Fibroblast of skin of abdomen (primary cell): ENCODE measurements at regions not wholly inside any gene's neighbourhood (a gene's known extent, or its start where the extent isn't known, plus 50 kb on each side); places are given as distances from the start of the nearest gene placed in this dataset.
A peak's percentile ranks its signal among the peaks of the same experiment; 100 is the strongest.

Source experiments
- DNase-seq: peaks from one replicate; pipeline ENCODE4 v3.0.0-alpha.2; 2013

- no peak for DNase-seq
Measured at GRCh38 chr7:121810831-121811672, 61.9 kb upstream of the PTPRZ1 start.

DNA sequence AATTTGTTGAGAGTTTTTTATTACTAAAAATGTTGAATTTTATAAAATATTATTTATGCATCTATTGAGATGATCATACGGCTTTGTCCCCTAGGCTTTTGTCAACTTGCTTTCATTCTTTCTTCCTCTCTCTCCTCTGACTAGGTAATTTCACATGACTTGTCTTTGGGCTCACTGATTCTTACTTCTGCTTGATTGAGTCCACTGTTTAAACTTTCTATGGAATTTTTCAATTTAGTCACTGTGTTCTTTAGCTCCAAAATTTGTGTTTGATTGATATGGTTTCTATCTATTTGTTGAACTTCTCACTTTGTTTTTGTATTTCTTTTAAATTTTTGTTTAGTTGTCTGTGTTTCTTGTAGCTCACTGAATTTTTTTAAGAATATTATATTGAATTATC lies 65.9 kb upstream of the PTPRZ1 start:
- no peak for DNase-seq

DNA sequence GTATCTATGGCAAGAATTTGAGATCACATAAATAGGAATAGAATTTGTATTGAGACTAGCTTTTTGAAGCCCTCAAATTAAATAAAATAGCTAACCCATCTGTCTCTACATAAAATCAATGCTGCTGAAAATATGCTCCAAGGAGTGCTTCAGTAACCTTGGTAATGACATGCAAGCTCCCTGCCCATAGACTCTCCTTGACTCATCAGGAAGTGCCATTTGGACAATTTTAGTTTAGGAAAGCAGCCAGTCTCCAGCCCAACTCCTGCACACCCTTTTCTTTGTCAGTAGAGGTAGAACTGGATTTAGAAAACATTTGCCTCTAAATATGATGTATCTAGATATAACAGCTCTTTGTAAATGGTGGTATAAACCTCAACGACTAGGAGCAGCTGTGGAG lies 69.9 kb upstream of the PTPRZ1 start:
- DNase-seq = no peak

- no peak for DNase-seq
Measured at GRCh38 chr7:121800916-121801675, 71.9 kb upstream of the PTPRZ1 start.

GRCh38 chr7:121798896-121799295 lies 74.1 kb upstream of the PTPRZ1 start:
- no peak for DNase-seq

DNA sequence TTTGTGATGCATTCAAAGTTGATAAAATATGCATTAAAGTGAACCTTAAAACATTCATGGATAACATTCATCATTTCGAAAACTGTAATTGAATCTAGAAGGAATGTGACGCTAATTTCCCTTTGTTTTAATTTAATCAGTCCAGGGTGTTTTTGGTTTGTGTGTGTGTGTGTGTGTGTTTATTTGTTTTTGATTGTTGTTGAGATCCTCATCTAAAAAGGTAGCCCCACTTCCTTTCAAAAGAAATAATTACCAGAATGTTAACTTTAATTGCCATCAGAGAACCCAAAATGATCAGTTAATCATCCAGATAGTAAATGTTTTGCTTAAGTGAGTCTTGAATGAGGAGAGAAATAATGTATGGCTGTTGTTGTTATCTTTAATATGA lies 74.5 kb upstream of the PTPRZ1 start:
- DNase-seq = no peak

GRCh38 chr7:121797657-121798452 lies 75.1 kb upstream of the PTPRZ1 start:
- peak; percentile 3 for DNase-seq

GRCh38 chr7:121796936-121797656 lies 75.9 kb upstream of the PTPRZ1 start:
- no peak for DNase-seq

GRCh38 chr7:121796381-121796780 lies 76.6 kb upstream of the PTPRZ1 start:
- DNase-seq = no peak

DNA sequence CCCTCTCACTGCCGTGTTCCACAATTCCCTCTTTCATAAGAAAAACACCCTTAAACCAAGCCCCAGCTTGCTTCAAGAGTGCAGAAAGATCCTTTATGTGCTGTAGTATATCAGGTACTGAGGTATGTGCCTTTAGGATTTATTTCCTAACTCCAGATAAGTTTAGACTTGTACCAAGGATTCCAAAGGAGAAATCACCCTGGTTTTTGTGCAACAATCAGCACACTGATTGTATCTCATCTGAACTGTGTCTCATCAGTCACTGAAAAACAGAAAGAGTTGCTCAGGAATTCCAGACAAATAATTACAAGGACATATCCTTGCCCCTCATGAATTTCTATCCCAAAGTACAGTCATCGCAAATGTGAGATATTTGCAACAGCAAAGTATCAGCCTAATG lies 77.2 kb upstream of the PTPRZ1 start:
- DNase-seq = no peak

GRCh38 chr7:121793716-121794115 lies 79.2 kb upstream of the PTPRZ1 start:
- no peak for DNase-seq

DNA sequence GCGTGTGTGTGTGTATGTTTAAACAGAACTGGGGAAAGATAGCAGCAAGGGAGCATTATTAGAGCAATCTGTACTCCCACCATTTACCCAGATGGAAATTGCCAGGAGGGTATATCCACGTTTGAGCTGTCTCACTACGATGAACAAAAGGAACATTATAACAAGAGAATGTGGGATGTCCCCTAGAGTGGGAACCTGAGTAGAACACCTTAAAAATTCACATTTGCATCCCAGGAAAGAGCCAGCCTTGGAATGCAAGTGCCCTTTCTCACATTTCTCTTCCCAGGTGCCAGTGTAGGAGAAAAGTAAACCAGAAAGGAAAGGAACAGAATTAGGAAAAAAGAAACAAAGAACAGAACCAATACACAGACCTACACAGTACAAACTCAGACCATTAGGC lies 95.3 kb upstream of the PTPRZ1 start:
- no peak for DNase-seq

GRCh38 chr7:121774563-121774962 lies 98.4 kb upstream of the PTPRZ1 start:
- no peak for DNase-seq

DNA sequence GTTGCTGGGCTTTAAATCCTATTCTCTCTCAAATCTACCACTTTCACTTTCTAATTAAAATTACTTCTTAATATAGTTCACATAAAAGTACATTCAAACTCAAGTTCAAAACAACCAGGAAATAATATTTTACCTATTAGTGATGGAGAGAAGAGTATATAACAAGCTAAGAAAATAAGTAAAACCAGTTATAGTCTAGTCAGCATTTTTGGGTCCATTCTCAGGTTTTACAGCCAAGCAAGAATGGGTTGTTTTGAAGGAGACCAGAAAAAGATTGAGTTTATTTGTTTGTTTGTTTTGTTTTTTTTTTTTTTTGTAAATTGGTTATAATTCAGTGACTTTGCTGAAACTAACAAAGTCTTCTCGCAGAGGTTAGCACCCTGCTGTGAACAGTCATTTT lies 106.3 kb upstream of the PTPRZ1 start:
- no peak for DNase-seq

GRCh38 chr7:121761399-121761798 lies 111.6 kb upstream of the PTPRZ1 start:
- DNase-seq = peak; percentile 19

DNA sequence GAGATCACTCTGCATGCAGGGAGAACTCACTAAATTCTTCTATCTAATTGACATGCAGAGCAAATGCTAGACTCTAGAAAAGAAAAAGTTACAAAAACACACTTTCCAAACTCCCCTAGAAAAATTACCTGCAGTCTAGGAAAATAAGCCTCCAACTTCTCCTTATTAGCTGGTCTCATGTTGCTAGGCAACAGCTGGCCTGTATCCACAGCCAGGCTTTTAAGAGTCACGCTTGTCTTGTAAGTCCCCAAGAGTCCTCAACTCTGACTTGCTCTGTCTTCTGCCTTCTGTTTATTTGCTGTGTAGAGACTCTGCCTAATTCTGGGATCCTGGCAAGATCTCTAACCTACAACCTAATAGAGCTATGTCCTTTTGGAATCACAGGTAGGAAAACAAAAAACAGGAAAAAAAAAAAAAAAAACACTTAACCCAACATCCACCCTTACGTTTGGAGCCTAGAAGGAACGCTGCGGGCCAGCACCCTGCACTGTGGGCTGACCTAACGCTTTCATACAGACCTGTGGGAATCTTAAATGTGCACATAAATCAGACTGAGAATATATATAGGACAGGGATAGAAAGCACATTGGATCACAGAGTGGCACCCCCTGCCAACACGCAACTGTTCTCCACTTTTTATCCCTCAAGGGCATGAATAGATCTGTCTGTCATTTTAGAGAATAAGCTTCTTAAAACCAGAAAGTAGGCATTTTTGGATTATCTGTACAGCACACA lies 117.0 kb upstream of the PTPRZ1 start:
- DNase-seq = no peak

DNA sequence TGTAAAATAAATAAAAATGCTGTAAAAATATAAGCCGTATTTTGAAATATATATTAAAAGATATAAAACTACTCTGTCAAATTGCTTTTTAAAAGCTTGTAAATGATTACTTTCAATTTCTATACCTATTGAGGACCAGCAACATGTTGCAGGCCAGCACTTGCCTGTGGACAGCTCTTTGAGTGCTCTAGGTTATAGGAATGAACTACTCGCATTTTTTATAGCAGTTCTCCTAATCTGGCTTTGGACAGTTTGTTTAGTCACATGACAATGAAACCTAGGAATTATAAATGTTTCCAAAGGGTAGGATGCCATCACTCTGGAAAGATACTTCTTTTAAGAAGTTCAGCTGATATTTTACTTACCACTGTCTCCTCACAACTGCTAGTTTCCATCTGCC lies 117.7 kb upstream of the PTPRZ1 start:
- DNase-seq = peak; percentile 1

- no peak for DNase-seq
Measured at GRCh38 chr7:121753944-121754343, 119.0 kb upstream of the PTPRZ1 start.

GRCh38 chr7:121752706-121753105 lies 120.3 kb upstream of the PTPRZ1 start:
- peak; percentile 17 for DNase-seq

- DNase-seq = no peak
Measured at GRCh38 chr7:121748546-121748945, 124.4 kb upstream of the PTPRZ1 start.

- DNase-seq = no peak
Measured at GRCh38 chr7:121745856-121746255, 127.1 kb upstream of the PTPRZ1 start.

- no peak for DNase-seq
Measured at GRCh38 chr7:121744877-121745276, 128.1 kb upstream of the PTPRZ1 start.
